ENCODE measurements at regions not wholly inside any gene's neighbourhood (a gene's known extent, or its start where the extent isn't known, plus 50 kb on each side); places are given as distances from the start of the nearest gene placed in this dataset.
A peak's percentile ranks its signal among the peaks of the same experiment; 100 is the strongest.

DNA sequence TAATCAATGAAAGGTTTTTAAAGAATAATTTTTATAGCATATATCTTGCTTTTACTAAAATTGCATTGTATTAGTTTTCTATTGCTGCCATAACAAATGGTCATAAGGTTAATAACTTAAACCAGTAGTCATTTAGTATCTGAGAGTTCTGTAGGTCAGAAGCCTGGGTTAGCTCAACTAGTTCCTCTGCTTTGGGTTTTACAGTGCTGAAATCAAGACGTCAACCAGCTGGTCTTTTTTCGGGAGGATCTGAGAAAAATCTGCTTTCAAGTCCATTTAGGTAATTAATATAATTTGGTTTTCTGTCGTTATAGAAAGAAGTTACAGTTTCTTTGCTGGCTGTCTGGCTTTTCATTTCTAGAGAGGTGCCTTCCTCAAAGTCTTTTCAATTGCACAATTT, 577.7 kb downstream of the MRPL39 start:
- WGBS (ENCODE audit: insufficient coverage, low coverage, low lambda C conversion rate, missing lambda C conversion rate): 34% methylated on average over 3 of the region's 3 CpGs
- TF ChIP-seq, protein P1, sequence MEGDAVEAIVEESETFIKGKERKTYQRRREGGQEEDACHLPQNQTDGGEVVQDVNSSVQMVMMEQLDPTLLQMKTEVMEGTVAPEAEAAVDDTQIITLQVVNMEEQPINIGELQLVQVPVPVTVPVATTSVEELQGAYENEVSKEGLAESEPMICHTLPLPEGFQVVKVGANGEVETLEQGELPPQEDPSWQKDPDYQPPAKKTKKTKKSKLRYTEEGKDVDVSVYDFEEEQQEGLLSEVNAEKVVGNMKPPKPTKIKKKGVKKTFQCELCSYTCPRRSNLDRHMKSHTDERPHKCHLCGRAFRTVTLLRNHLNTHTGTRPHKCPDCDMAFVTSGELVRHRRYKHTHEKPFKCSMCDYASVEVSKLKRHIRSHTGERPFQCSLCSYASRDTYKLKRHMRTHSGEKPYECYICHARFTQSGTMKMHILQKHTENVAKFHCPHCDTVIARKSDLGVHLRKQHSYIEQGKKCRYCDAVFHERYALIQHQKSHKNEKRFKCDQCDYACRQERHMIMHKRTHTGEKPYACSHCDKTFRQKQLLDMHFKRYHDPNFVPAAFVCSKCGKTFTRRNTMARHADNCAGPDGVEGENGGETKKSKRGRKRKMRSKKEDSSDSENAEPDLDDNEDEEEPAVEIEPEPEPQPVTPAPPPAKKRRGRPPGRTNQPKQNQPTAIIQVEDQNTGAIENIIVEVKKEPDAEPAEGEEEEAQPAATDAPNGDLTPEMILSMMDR (IDR thresholded peaks at IDR 0.05): no peak
- no peak for TF ChIP-seq POLR2A (IDR thresholded peaks at IDR 0.05)
- H3K4me1 ChIP-seq: no peaks in the 10 kb centered on the region
- intact Hi-C loops (cut with DNase I): no loop called here
- H3K4me3 ChIP-seq: no peak overlapping the region
- DNase-seq: no peak
- H3K9me3 ChIP-seq: no peaks in the 10 kb centered on the region
- no peak for ATAC-seq
- no peaks in the 10 kb centered on the region for H3K27me3 ChIP-seq
- H3K27ac ChIP-seq: no peak overlapping the region
- no peaks in the 10 kb centered on the region for H3K36me3 ChIP-seq

DNA sequence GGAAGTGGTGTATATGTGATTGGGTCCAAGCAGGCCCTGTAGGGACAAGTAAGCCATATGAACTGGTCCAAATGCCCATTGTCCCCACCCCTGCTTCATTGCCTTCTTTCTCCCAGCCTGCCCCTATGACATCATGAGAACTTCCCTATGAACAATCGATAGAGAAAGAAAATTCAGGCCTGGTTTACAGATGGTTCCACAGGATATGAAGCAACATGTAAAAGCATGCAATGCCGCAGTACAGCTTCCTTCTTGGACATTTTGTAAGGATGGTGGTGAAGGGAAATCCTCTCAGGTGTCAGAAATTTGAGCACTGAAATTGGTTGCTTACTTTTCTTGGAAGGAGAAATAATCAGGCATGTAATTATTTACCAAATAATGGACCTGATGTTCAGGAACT, 581.7 kb downstream of the MRPL39 start:
- H3K4me3 ChIP-seq: no peak overlapping the region
- no peaks in the 10 kb centered on the region for H3K36me3 ChIP-seq
- DNase-seq: no peak
- H3K9me3 ChIP-seq: no peaks in the 10 kb centered on the region
- no peaks in the 10 kb centered on the region for H3K4me1 ChIP-seq
- TF ChIP-seq POLR2A (IDR thresholded peaks at IDR 0.05): no peak
- TF ChIP-seq, protein P1 (IDR thresholded peaks at IDR 0.05): no peak
- H3K27ac ChIP-seq: no peak overlapping the region
- no peaks in the 10 kb centered on the region for H3K27me3 ChIP-seq
- 51% methylated on average over 2 of the region's 2 CpGs for WGBS (ENCODE audit: insufficient coverage, low coverage, low lambda C conversion rate, missing lambda C conversion rate)
- intact Hi-C loops (cut with DNase I): no loop called here
- no peak for ATAC-seq

DNA sequence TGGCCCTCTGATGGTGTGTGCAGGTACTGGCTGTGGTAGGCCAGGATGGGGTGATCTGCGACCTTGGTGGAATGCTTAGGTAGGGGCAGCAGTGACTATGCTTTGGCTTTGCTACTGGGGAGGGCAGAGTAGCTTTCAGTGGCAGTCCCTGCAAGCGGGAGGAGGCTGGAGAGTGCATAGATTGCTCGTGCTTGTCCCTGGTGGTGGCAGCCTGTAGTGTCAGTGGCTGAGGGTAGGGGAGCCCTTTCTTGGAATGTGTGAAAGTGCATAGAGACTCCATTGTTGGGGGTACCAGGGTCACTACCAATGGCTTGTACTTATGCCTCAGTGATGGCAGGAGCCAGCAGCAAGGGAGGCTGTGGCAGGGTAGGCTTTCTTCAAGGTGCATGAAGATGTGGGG, 582.6 kb downstream of the MRPL39 start:
- no CpG with 5 or more reads among the region's 3 CpGs for WGBS (ENCODE audit: insufficient coverage, low coverage, low lambda C conversion rate, missing lambda C conversion rate)
- no peak for DNase-seq
- Histone ChIP-seq H3K27ac (no peak overlapping the region), H3K4me1 (no peaks in the 10 kb centered on the region), H3K4me3 (no peak overlapping the region), H3K27me3 (no peaks in the 10 kb centered on the region), H3K9me3 (no peaks in the 10 kb centered on the region), H3K36me3 (no peaks in the 10 kb centered on the region)
- intact Hi-C loops (cut with DNase I): no loop called here
- TF ChIP-seq, protein P1 (IDR thresholded peaks at IDR 0.05): no peak
- no peak for TF ChIP-seq POLR2A (IDR thresholded peaks at IDR 0.05)
- ATAC-seq: peak in 1 of 4 donors; percentile 20

DNA sequence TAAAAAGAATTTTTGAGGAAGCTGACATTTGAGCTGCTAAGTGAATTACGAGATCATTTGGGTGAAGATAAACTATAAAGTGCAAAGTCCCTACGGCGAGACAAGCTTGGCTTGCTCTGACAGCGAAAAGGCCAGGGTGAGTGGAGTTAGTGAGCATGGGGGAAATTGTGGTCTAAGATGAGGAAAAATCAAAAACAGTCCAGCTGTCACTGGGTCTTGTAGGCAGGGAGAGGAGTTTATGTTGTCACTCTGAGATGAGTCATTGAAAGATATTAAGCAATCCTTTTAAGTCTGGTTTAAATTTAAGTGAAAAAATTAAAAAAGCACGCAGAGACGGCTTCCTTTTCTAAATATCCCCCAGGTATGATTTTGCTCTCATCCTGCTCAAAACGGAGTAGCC, 601.9 kb downstream of the MRPL39 start:
- Histone ChIP-seq H3K4me3 (no peak overlapping the region), H3K27me3 (no peaks in the 10 kb centered on the region), H3K4me1 (no peaks in the 10 kb centered on the region), H3K9me3 (no peaks in the 10 kb centered on the region), H3K36me3 (no peaks in the 10 kb centered on the region), H3K27ac (no peak overlapping the region)
- ATAC-seq: no peak
- TF ChIP-seq POLR2A (IDR thresholded peaks at IDR 0.05): no peak
- TF ChIP-seq, protein P1 (IDR thresholded peaks at IDR 0.05): no peak
- 56% methylated on average over 7 of the region's 7 CpGs for WGBS (ENCODE audit: insufficient coverage, low coverage, low lambda C conversion rate, missing lambda C conversion rate)
- intact Hi-C loops (cut with DNase I): no loop called here
- DNase-seq: no peak

DNA sequence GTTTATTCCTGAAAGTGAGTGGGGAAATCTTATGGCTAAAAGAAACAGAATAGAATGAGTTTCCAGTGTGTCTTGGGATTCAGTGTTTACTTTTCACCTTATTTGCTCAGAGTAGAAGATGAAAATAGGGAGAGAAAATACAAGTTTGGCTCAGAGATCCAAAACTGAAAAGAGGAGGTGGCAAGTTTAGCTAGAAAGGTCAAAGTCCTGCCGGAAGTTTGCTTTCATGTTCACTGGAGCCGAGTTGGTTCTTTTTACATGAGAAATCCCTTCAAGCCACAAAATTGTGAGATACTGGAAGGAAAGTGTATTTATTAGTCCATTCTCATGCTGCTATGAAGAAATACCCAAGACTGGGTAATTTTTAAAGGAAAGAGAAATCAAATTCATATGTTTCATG, 604.6 kb downstream of the MRPL39 start:
- peak; percentile 48 to 85 (median 68) for ATAC-seq
- Histone ChIP-seq H3K9me3 (no peaks in the 10 kb centered on the region), H3K27me3 (no peaks in the 10 kb centered on the region), H3K36me3 (no peaks in the 10 kb centered on the region), H3K4me1 (no peaks in the 10 kb centered on the region), H3K4me3 (no peak overlapping the region), H3K27ac (no peak overlapping the region)
- intact Hi-C loops (cut with DNase I): no loop called here
- no peak for DNase-seq
- WGBS (ENCODE audit: insufficient coverage, low coverage, low lambda C conversion rate, missing lambda C conversion rate): 24% methylated on average over 2 of the region's 2 CpGs
- TF ChIP-seq, protein P1 (IDR thresholded peaks at IDR 0.05): no peak
- TF ChIP-seq POLR2A (IDR thresholded peaks at IDR 0.05): no peak
